Tibial nerve (tissue), 3 donors: ENCODE measurements at regions not wholly inside any gene's neighbourhood (a gene's known extent, or its start where the extent isn't known, plus 50 kb on each side); places are given as distances from the start of the nearest gene placed in this dataset.

ENCODE experiments used
- EP300 ChIP-seq, 2 donors: sonication (generic); formaldehyde crosslinking; IDR thresholded peaks; one replicate each; pipeline ENCODE4 v1.6.1; 2017; ENCODE audit warnings: antibody characterized with exemption in 2 of 2, mild to moderate bottlenecking in 1 of 2
- POLR2A ChIP-seq, 2 donors: fragments of 450-650 bp; IDR thresholded peaks; one replicate each; pipeline ENCODE4 v1.6.1; 2017; ENCODE audit warnings: antibody characterized with exemption in 2 of 2, mild to moderate bottlenecking in 2 of 2, moderate library complexity in 2 of 2

DNA sequence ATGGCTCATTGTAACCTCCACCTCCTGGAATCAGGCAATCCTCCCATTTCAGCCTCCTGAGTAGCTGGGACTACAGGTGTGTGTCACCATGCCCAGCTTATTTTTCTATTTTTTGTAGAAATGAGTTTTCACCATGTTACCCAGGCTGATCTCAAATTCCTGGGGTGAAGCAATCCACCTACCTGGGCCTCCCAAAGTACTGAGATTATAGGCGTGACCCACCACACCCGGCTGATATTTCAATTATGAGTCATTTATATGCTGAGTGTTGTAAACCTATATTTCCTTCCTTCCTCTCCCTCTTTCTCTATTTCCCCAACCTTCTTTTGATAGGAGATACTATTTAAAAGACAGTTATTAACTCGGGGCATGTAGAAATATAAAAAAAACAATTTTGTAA is 469.6 kb upstream of the ID2 start:
- TF ChIP-seq POLR2A (IDR thresholded peaks at IDR 0.05) = no peak
- no peak for TF ChIP-seq EP300 (IDR thresholded peaks at IDR 0.05)
